Left lung (tissue), 4 donors: ENCODE measurements at regions not wholly inside any gene's neighbourhood (a gene's known extent, or its start where the extent isn't known, plus 50 kb on each side); places are given as distances from the start of the nearest gene placed in this dataset.

Experiments used
- ATAC-seq: fragments of 200-7000 bp; cut with Tn5 transposase; one replicate; pipeline ENCODE4 v1.9.1; 2020; ENCODE audit warnings: moderate library complexity
- DNase-seq, 4 donors: peaks; one replicate each; pipeline ENCODE4 v3.0.0-alpha.2; 2013 to 2020
- H3K27ac ChIP-seq, 2 donors: fragments of 200-600 bp; sonication (generic) in 1 of 2; one replicate each; pipeline versions ENCODE4 v1.5.0 to v1.8.0; 2020 to 2021
- H3K27me3 ChIP-seq, 2 donors: fragments of 200-600 bp; sonication (generic) in 1 of 2; one replicate each; pipeline versions ENCODE4 v1.5.0 to v1.8.0; 2020 to 2021
- H3K36me3 ChIP-seq, 2 donors: fragments of 200-600 bp; sonication (generic) in 1 of 2; one replicate each; pipeline versions ENCODE4 v1.5.0 to v1.8.0; 2020 to 2021
- H3K4me1 ChIP-seq, 2 donors: fragments of 200-600 bp; one replicate each; pipeline ENCODE4 v1.8.0; 2021
- H3K4me3 ChIP-seq, 2 donors: fragments of 200-600 bp; sonication (generic) in 1 of 2; one replicate each; pipeline versions ENCODE4 v1.5.0 to v1.8.0; 2020 to 2021; ENCODE audit warnings: mild to moderate bottlenecking in 1 of 2
- H3K9me3 ChIP-seq, 2 donors: fragments of 200-600 bp; sonication (generic) in 1 of 2; one replicate each; pipeline versions ENCODE4 v1.5.0 to v1.8.0; 2020 to 2021
- intact Hi-C, 2 donors: fragments of 100-400 bp; cut with DNase I; formaldehyde crosslinking; loops; one replicate each; pipeline versions ENCODE4 v1.11.2 to v1.14.2; 2022
- TF ChIP-seq, protein P1 (sequence below), 2 donors: fragments of 200-600 bp; sonication (generic) in 1 of 2; IDR thresholded peaks; one replicate each; pipeline versions ENCODE4 v1.5.0 to v1.8.0; 2021; ENCODE audit warnings: antibody characterized with exemption in 2 of 2
- donor health status: DM: no; HTN: yes; CAD: no.
- donor health status: DM: no; HTN: no; CAD: no.

DNA sequence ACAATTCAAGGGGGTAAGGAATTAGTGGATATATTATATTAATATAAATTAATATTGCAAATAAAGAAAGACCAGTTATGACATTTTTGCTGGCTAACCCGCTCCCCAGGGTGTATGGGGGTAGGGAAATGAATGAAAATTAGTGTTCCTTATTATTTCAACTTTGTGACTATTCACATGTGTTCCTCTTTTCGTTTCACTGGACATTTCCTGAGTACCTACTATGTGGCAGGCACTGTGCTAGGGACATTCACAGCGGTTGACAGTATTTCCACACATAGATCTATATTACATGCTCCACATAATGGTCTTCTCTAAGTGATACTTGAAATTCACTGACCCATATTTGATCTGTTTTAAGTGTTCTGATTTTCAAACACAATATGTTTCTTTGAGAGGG, 129.8 kb upstream of the USP15 start:
- H3K36me3 ChIP-seq: no peaks in the 10 kb centered on the region
- ATAC-seq (no peak), DNase-seq (no peak)
- H3K4me3 ChIP-seq: no peak overlapping the region
- no peaks in the 10 kb centered on the region for H3K9me3 ChIP-seq
- intact Hi-C loops: no loop called here
- peaks cover 0 to 7% of the 10 kb centered on the region in 2 donors for H3K4me1 ChIP-seq
- H3K27me3 ChIP-seq: no peaks in the 10 kb centered on the region
- TF ChIP-seq, protein P1, sequence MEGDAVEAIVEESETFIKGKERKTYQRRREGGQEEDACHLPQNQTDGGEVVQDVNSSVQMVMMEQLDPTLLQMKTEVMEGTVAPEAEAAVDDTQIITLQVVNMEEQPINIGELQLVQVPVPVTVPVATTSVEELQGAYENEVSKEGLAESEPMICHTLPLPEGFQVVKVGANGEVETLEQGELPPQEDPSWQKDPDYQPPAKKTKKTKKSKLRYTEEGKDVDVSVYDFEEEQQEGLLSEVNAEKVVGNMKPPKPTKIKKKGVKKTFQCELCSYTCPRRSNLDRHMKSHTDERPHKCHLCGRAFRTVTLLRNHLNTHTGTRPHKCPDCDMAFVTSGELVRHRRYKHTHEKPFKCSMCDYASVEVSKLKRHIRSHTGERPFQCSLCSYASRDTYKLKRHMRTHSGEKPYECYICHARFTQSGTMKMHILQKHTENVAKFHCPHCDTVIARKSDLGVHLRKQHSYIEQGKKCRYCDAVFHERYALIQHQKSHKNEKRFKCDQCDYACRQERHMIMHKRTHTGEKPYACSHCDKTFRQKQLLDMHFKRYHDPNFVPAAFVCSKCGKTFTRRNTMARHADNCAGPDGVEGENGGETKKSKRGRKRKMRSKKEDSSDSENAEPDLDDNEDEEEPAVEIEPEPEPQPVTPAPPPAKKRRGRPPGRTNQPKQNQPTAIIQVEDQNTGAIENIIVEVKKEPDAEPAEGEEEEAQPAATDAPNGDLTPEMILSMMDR (IDR thresholded peaks at IDR 0.05): no peak
- H3K27ac ChIP-seq: no peak overlapping the region

DNA sequence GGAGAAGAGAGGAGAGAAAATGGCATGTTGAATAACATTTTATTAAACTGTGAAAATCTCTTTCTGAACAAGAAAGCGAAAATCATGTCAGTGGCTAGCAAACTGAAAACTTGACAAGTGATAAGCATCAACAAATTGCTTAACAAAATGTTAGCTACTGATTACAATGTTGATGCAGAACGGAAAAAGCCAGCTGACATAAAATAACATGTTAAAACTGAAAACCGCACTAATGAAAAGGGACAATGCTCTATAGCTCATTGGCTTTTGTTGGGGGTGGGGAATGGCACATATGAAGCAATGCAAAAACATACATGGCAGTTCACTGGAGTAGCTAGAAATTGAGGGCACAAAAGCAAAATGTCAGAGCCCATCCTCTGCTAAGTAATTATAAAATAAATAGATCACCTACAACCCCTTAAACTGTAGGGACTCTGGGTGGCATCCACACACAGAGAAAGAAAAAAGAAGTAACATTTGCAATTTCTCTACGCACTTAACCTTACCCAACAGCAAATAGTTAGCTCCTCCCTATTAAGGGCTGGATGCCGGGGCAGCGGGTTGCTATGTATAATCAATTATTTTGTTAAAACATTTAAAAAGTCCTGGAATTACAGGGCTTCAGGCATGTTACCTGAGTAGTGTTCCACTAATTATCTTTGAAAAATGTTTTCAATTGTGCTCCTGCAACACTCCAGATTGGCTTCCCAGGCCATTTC, 129.2 kb upstream of the USP15 start:
- no peaks in the 10 kb centered on the region for H3K9me3 ChIP-seq
- H3K4me1 ChIP-seq: peaks cover 0 to 7% of the 10 kb centered on the region in 2 donors
- no peaks in the 10 kb centered on the region for H3K36me3 ChIP-seq
- intact Hi-C loops: no loop called here
- no peak overlapping the region for H3K27ac ChIP-seq
- H3K27me3 ChIP-seq: no peaks in the 10 kb centered on the region
- TF ChIP-seq, protein P1 (IDR thresholded peaks at IDR 0.05): no peak
- ATAC-seq (no peak), DNase-seq (no peak)
- H3K4me3 ChIP-seq: no peak overlapping the region

DNA sequence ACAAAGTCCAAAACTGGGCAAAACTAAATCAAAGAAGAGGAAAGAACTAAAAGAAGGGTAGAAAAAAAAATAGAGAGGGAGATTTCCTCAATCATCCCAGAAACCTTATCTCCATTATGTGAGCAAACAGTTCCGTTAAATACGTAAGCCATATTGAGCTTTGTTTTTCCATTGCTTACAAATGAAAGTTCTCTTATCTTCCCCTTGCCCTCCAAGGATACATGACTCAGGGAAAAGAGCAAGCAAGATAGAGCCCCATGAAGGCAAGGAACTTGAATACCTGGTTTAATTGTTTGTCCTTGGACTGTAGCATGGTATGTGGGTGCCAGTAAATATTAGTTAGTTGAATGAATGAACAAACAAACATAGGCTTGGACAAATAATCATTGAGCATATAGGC, 126.8 kb upstream of the USP15 start:
- TF ChIP-seq, protein P1 (IDR thresholded peaks at IDR 0.05): no peak
- Histone ChIP-seq H3K9me3 (no peaks in the 10 kb centered on the region), H3K27ac (no peak overlapping the region), H3K27me3 (no peaks in the 10 kb centered on the region), H3K36me3 (no peaks in the 10 kb centered on the region), H3K4me3 (no peak overlapping the region), H3K4me1 (peaks cover 0 to 7% of the 10 kb centered on the region in 2 donors)
- intact Hi-C loops: no loop called here
- no peak for DNase-seq
- ATAC-seq: no peak

DNA sequence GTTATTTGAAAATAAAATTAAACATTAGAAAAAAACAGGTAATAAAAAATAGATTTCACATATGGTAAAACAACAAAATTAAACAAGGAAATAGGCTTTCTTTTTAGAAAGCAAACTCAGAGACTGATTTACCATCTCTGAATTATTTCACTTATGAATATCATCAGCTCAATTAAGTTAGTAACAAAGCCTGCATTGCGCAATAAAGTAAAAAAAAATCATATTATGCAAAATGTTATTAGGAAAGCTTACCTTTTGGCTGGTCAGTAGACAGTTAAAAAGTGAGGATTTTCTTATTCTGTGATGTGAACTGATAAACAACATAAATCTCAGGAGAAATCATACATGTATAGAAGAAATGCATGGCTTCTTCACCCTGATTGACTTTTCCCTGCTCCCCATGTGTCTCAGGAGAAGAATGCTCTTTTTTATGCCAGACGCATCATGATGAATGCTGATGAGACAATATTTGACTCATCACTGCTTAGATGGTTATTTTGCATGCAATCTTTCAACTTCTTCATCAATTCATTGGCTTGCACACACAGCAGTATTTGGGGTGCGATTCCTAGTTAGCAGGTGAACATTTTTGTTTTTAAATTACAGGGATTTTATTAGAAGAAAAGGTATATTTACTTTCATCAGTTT, 124.5 kb upstream of the USP15 start:
- Histone ChIP-seq H3K27me3 (no peaks in the 10 kb centered on the region), H3K27ac (no peak overlapping the region), H3K36me3 (no peaks in the 10 kb centered on the region), H3K9me3 (no peaks in the 10 kb centered on the region), H3K4me1 (peaks cover 0 to 7% of the 10 kb centered on the region in 2 donors), H3K4me3 (no peak overlapping the region)
- DNase-seq: no peak
- TF ChIP-seq, protein P1 (IDR thresholded peaks at IDR 0.05): no peak
- intact Hi-C loops: no loop called here
- no peak for ATAC-seq

DNA sequence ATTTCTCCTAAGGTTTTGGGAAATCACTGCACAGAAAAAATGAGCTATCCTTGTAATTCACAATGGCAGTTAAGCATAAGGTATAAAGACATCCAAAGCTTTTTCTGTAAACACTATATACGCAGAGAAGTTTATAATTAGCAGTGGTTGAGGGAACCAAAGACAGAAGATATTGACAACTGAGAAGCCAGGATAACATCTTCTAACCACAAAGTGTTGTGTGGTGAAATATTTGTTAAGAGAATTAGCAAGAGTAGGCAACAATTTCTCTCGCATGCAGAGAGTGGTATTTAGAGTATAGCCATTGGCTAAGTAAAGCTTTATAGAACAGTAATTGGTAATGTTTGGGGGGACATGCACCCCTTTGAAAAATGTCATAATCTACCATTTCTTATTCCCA, 123.7 kb upstream of the USP15 start:
- Histone ChIP-seq H3K4me3 (no peak overlapping the region), H3K4me1 (no peaks in the 10 kb centered on the region), H3K27me3 (no peaks in the 10 kb centered on the region), H3K9me3 (no peaks in the 10 kb centered on the region), H3K27ac (no peak overlapping the region), H3K36me3 (no peaks in the 10 kb centered on the region)
- intact Hi-C loops: no loop called here
- TF ChIP-seq, protein P1 (IDR thresholded peaks at IDR 0.05): no peak
- no peak for DNase-seq
- ATAC-seq: no peak
